Bronchial epithelial cell (primary cell): ENCODE measurements at regions not wholly inside any gene's neighbourhood (a gene's known extent, or its start where the extent isn't known, plus 50 kb on each side); places are given as distances from the start of the nearest gene placed in this dataset.

ENCODE experiments used
- DNase-seq: peaks from one replicate; pipeline ENCODE4 v3.0.0-alpha.2; 2010; ENCODE audit warnings: low read depth
- FAIRE-seq: peaks from 2 replicates; lab custom pipeline; 2011; peaks lifted over from hg19 to GRCh38; lab: Jason Lieb, UNC
- H3K27me3 ChIP-seq: 2 replicates; pipeline ENCODE4 v1.5.1; 2011; ENCODE audit warnings: low read length; ENCODE audit not compliant: control insufficient read depth, insufficient read depth
- H3K36me3 ChIP-seq: 2 replicates; pipeline ENCODE4 v1.5.1; 2011; ENCODE audit warnings: low read length; ENCODE audit not compliant: control insufficient read depth, insufficient read depth
- H3K4me3 ChIP-seq: 2 replicates; pipeline ENCODE4 v1.5.1; 2011; ENCODE audit warnings: mild to moderate bottlenecking, low read depth, low read length, control low read depth
- TF ChIP-seq, protein P1 (sequence below): IDR thresholded peaks from 2 replicates; pipeline ENCODE4 v1.5.1; 2011; ENCODE audit warnings: mild to moderate bottlenecking, moderate library complexity, low read length, control low read depth, inconsistent platforms; ENCODE audit not compliant: insufficient read depth, severe bottlenecking

DNA sequence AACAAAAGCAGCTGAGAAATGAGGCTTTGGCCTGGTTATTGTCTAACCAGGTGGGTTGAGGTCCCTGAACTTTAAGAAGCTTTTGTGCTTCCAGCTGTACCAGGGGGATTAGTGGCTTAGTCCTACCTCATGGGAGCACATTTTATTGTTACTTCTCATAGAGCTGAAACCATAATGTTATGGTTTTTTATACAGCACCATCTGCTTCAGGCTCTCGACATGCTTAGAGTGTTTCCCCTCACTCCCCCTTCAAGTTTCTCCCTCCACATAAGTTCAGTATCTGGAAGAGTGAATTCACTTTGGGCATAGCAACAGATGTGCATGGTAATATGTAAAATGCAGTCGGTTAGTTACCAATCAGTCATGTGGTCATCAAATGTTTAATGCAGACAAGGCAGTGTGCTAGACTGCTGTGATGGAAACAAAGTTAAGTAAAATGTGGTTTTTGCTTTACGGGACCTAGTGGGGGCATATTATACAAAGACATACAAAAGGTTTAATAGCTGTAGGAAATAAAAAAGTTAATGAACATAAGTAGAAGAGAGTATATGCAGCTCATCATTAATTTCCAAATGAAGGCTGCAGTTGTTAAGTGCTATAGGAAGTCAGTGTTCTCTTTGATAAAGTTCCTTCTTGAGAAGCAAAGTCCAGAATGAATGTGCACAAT lies 95.9 kb upstream of the SPRY4 start:
- Histone ChIP-seq H3K27me3 (no peaks in the 10 kb centered on the region), H3K36me3 (no peaks in the 10 kb centered on the region), H3K4me3 (no peak overlapping the region)
- TF ChIP-seq, protein P1, sequence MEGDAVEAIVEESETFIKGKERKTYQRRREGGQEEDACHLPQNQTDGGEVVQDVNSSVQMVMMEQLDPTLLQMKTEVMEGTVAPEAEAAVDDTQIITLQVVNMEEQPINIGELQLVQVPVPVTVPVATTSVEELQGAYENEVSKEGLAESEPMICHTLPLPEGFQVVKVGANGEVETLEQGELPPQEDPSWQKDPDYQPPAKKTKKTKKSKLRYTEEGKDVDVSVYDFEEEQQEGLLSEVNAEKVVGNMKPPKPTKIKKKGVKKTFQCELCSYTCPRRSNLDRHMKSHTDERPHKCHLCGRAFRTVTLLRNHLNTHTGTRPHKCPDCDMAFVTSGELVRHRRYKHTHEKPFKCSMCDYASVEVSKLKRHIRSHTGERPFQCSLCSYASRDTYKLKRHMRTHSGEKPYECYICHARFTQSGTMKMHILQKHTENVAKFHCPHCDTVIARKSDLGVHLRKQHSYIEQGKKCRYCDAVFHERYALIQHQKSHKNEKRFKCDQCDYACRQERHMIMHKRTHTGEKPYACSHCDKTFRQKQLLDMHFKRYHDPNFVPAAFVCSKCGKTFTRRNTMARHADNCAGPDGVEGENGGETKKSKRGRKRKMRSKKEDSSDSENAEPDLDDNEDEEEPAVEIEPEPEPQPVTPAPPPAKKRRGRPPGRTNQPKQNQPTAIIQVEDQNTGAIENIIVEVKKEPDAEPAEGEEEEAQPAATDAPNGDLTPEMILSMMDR, result no peak
- no peak for DNase-seq
- no peak for FAIRE-seq

DNA sequence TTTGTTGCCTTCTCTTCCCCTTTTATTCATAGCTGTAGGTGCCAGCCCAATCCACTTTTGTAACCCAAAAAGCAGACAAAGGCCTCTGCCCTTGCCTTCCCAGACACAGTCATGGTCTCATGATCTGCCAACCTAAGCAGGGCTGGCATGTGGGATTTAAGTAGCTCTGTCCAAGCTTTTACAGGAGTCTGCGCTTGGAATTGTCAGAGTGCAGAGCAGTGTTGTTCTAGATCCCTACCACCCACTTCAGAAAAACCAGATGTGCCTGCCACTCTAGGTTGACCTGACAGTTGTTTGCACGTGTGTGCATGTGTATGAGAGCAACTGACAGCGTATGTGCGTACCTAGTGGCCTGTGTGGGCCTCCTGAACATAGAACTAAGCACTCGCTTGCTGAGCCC lies 87.8 kb upstream of the SPRY4 start:
- TF ChIP-seq, protein P1, result no peak
- no peak overlapping the region for H3K4me3 ChIP-seq
- no peak for FAIRE-seq
- H3K36me3 ChIP-seq, result no peaks in the 10 kb centered on the region
- DNase-seq, result no peak
- H3K27me3 ChIP-seq, result no peaks in the 10 kb centered on the region

DNA sequence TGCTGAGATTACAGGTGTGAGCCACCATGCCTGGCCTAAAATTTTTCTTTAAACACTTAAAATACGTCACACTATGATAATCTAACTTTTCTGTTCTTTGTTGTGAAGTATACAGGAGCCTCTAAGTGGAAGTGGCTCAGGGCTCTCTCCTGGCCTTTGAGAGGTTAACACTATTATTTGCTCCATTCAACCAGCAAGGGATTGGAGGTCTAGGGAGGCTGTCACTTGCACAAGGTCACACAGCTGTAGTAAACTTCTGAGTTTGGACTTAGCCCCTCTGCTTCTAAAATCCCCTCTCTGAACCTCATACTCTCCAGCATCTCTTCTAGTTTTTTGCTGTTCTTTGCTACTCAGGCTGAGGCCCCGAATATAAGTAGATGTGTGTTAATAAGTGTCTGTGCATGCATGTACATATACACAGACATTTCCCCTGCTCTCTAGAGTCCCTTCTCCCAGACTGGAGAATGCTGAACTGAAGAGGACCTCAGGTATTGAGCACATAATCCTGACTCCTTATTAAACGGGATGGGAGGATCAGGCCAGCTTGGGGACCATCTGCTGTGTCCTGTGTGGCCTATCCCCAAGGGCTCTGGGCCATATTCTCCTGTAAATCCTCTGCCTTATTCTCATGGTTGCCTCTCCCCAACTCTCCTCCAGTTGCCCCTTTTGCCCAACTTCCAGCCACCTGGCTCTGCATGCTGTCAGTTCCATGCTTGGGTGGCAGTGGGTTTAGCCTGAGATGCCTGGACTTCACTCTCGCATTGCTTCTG lies 87.0 kb upstream of the SPRY4 start:
- TF ChIP-seq, protein P1, result no peak
- Histone ChIP-seq H3K4me3 (no peak overlapping the region), H3K36me3 (no peaks in the 10 kb centered on the region), H3K27me3 (no peaks in the 10 kb centered on the region)
- DNase-seq (no peak), FAIRE-seq (no peak)

DNA sequence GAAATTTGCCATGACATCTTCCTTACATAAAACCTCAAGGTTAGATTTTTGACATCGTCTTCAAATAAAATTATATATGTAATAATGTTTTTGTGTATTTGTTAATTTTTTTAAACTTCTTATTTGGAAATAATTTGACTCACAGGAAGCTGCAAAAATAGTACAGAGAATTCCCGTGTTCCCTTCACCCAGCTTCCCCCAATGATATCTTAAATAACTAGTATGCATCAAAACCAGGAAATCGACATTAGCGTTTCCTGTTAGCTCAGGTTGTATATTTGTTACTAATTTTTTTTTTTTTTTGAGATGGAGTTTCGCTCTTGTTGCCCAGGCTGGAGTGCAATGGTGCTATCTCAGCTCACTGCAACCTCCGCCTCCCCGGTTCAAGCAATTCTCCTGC lies 86.3 kb upstream of the SPRY4 start:
- no peaks in the 10 kb centered on the region for H3K27me3 ChIP-seq
- DNase-seq (no peak), FAIRE-seq (no peak)
- no peak overlapping the region for H3K4me3 ChIP-seq
- no peaks in the 10 kb centered on the region for H3K36me3 ChIP-seq
- TF ChIP-seq, protein P1, result no peak

DNA sequence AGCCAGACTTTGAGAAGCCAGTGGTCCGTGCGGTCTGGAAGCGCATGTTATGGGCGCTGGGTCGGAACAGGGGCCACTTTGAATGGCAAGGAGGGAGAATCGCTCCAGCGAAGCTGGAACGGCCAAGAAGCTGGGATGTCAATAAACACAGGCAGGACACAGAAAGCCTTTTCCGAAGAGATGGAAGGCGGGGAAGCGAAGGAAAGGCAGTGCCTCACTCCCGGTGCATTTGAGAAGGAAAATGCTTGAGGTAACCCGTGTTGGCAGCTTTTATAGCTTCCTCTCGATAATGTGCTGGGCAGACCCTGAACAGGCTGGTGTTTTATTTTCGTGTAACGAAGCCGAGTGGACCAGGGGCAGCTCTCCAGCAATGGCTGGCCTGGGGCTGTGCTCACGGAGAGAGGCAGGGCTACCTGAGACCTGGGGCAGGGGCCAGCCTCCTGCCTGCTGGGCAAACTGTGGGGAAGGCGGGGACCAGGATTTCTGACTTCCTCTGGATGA lies 84.2 kb upstream of the SPRY4 start:
- Histone ChIP-seq H3K36me3 (no peaks in the 10 kb centered on the region), H3K27me3 (no peaks in the 10 kb centered on the region), H3K4me3 (no peak overlapping the region)
- TF ChIP-seq, protein P1, result no peak
- DNase-seq (no peak), FAIRE-seq (no peak)

DNA sequence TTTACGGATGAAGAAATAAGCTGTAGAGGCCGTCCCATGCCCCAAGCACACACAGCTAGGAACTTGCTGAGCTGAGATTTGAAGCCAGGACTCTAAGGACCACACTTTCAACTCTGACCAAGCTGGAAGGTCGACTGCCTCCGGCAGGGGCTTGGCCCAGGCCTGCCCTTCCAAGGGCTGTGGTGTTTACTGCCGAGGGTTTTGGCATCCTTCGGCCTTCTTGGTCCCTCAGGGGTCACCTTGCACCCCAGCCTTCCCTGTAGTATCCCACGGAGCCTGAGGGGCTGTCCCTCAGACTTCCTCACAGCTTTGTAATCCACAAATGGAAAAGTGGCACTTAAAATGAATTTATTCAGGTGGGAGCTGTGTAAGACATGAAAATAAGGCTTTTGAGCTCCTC lies 83.7 kb upstream of the SPRY4 start:
- Histone ChIP-seq H3K4me3 (no peak overlapping the region), H3K27me3 (no peaks in the 10 kb centered on the region), H3K36me3 (no peaks in the 10 kb centered on the region)
- TF ChIP-seq, protein P1, result no peak
- FAIRE-seq, result no peak
- no peak for DNase-seq
